B cell (primary cell): ENCODE measurements at regions not wholly inside any gene's neighbourhood (a gene's known extent, or its start where the extent isn't known, plus 50 kb on each side); places are given as distances from the start of the nearest gene placed in this dataset.

Source experiments
- ATAC-seq: fragments of 200-7000 bp; cut with Tn5 transposase; one replicate; pipeline ENCODE4 v1.10.0; 2021; ENCODE audit warnings: low read depth, mild to moderate bottlenecking, moderate number of reproducible peaks, moderate library complexity
- CTCF ChIA-PET: fragments of 350-600 bp; sonication (Branson Sonifier 250); formaldehyde crosslinking; loops from one replicate; lab custom pipeline; 2021; ENCODE audit warnings: antibody characterized with exemption, inconsistent platforms; lab: Charles Lee
- POLR2A ChIA-PET: fragments of 350-600 bp; sonication (Branson Sonifier 250); formaldehyde crosslinking; loops from one replicate; lab custom pipeline; 2021; ENCODE audit warnings: antibody characterized with exemption; lab: Charles Lee
- DNase-seq: peaks from one replicate; pipeline ENCODE4 v3.0.0; 2013
- H2AFZ ChIP-seq: 2 replicates; pipeline ENCODE4 v1.6.1; 2012; ENCODE audit warnings: mild to moderate bottlenecking, low read depth, low read length; ENCODE audit not compliant: insufficient read depth, poor library complexity, severe bottlenecking
- H3K27ac ChIP-seq, 2 donors: 1 replicate in 1 of 2; 2 replicates in 1 of 2; pipeline ENCODE4 v1.5.1; 2012 to 2013; ENCODE audit warnings: low read length in 2 of 2, mild to moderate bottlenecking in 2 of 2, moderate library complexity in 1 of 2
- H3K27me3 ChIP-seq, 4 experiments: fragments of 200-600 bp in 1 of 4; sonication (generic) in 1 of 4; replicated peaks in 1 of 4; 1 replicate in 2 of 4; 2 replicates in 2 of 4; pipeline versions ENCODE4 v1.6.1 to v1.7.0; 2013 to 2016; ENCODE audit warnings: low read length in 3 of 4, mild to moderate bottlenecking in 2 of 4, mixed read lengths in 1 of 4, moderate library complexity in 1 of 4; ENCODE audit not compliant: insufficient read depth in 4 of 4, control insufficient read depth in 3 of 4; ENCODE audit errors: control extremely low read depth in 1 of 4
- H3K36me3 ChIP-seq, 2 experiments: replicated peaks in 1 of 2; 1 replicate in 1 of 2; 2 replicates in 1 of 2; pipeline versions ENCODE4 v1.6.1 to v1.7.1; 2013; ENCODE audit warnings: low read length in 1 of 2; ENCODE audit not compliant: insufficient read depth in 2 of 2, control insufficient read depth in 1 of 2; ENCODE audit errors: control extremely low read depth in 1 of 2, extremely low read depth in 1 of 2
- H3K4me1 ChIP-seq, 2 donors: fragments of 200-600 bp in 1 of 2; sonication (generic) in 1 of 2; 1 replicate in 1 of 2; 2 replicates in 1 of 2; pipeline versions ENCODE4 v1.5.1 to v1.6.1; 2013 to 2017; ENCODE audit warnings: low read length in 2 of 2; ENCODE audit not compliant: control insufficient read depth in 2 of 2, insufficient read depth in 2 of 2
- H3K4me2 ChIP-seq: replicated peaks from 2 replicates; pipeline ENCODE3; 2012; ENCODE audit warnings: mild to moderate bottlenecking, low read depth, low read length; ENCODE audit not compliant: poor library complexity, severe bottlenecking
- H3K4me3 ChIP-seq, 5 experiments: fragments of 200-600 bp in 1 of 5; sonication (generic) in 1 of 5; 1 replicate in 3 of 5; 2 replicates in 2 of 5; pipeline versions ENCODE4 v1.5.1 to v1.7.0; 2011 to 2016; ENCODE audit warnings: low read length in 4 of 5, mild to moderate bottlenecking in 4 of 5, low read depth in 2 of 5, control low read depth in 1 of 5, moderate library complexity in 1 of 5; ENCODE audit not compliant: insufficient read depth in 1 of 5; ENCODE audit errors: control extremely low read depth in 1 of 5, extremely low read depth in 1 of 5
- H3K79me2 ChIP-seq: fragments of 200-600 bp; sonication (generic); one replicate; pipeline ENCODE4 v1.6.0; 2016; ENCODE audit warnings: low read length; ENCODE audit not compliant: control insufficient read depth, insufficient read depth
- H3K9ac ChIP-seq: fragments of 200-600 bp; sonication (generic); 2 replicates; pipeline ENCODE4 v1.6.1; 2017; ENCODE audit warnings: mild to moderate bottlenecking, low read length, moderate library complexity
- H3K9me3 ChIP-seq, 3 donors: one replicate each; pipeline versions ENCODE4 v1.6.1 to v1.7.1; 2013; ENCODE audit warnings: low read length in 2 of 3; ENCODE audit not compliant: control insufficient read depth in 2 of 3, insufficient read depth in 1 of 3; ENCODE audit errors: control extremely low read depth in 1 of 3
- H4K20me1 ChIP-seq: 2 replicates; pipeline ENCODE4 v1.6.0; 2012; ENCODE audit warnings: mild to moderate bottlenecking, low read length; ENCODE audit not compliant: insufficient read depth, control insufficient read depth, poor library complexity, severe bottlenecking
- H3K27ac Mint-ChIP-seq: one replicate; pipeline ENCODE4 v1.8.0; 2021; ENCODE audit warnings: mixed read lengths
- H3K27me3 Mint-ChIP-seq: one replicate; pipeline ENCODE4 v1.8.0; 2021; ENCODE audit warnings: mixed read lengths
- H3K4me1 Mint-ChIP-seq: one replicate; pipeline ENCODE4 v1.8.0; 2021; ENCODE audit warnings: mixed read lengths
- H3K4me3 Mint-ChIP-seq: one replicate; pipeline ENCODE4 v1.8.0; 2021; ENCODE audit warnings: mixed read lengths
- H3K9me3 Mint-ChIP-seq: one replicate; pipeline ENCODE4 v1.8.0; 2022; ENCODE audit warnings: mixed read lengths; ENCODE audit not compliant: insufficient read depth
- CTCF ChIP-seq: fragments of 200-600 bp; IDR thresholded peaks from one replicate; pipeline ENCODE4 v1.8.0; 2022; ENCODE audit warnings: antibody characterized with exemption, mild to moderate bottlenecking
- EZH2 ChIP-seq: IDR thresholded peaks from 2 replicates; pipeline ENCODE4 v1.6.1; 2012; ENCODE audit warnings: borderline replicate concordance, low read depth, mild to moderate bottlenecking, moderate library complexity, low read length; ENCODE audit not compliant: insufficient read depth, poor library complexity, severe bottlenecking
- WGBS: methylation state at CpG from one replicate; pipeline ENCODE4 v1.1.5; 2013; ENCODE audit warnings: missing lambda C conversion rate; ENCODE audit not compliant: insufficient coverage; 5-methylcytosine and 5-hydroxymethylcytosine counted together
- intact Hi-C: fragments of 100-400 bp; cut with micrococcal nuclease; formaldehyde crosslinking; loops from one replicate; pipeline ENCODE4 v1.10.0; 2022

- ChIA-PET POLR2A (no interaction called here), CTCF (no interaction called here)
- no peak overlapping the region for H3K4me2 ChIP-seq
- no CpG with 5 or more reads among the region's 6 CpGs for WGBS
- H3K4me1 ChIP-seq, result no peaks in the 10 kb centered on the region
- Mint-ChIP-seq H3K27me3 (no peaks in the 10 kb centered on the region), H3K27ac (no peak overlapping the region), H3K4me3 (no peak overlapping the region), H3K4me1 (no peaks in the 10 kb centered on the region), H3K9me3 (no peaks in the 10 kb centered on the region)
- no peak for TF ChIP-seq EZH2
- intact Hi-C loops, result no loop called here
- no peaks in the 10 kb centered on the region for H4K20me1 ChIP-seq
- no peak overlapping the region for H2AFZ ChIP-seq
- no peaks in the 10 kb centered on the region for H3K36me3 ChIP-seq
- DNase-seq, result no peak
- H3K4me3 ChIP-seq, result no peak overlapping the region
- H3K27me3 ChIP-seq, result no peaks in the 10 kb centered on the region
- H3K27ac ChIP-seq, result no peak overlapping the region
- no peak for ATAC-seq
- H3K9me3 ChIP-seq, result no peaks in the 10 kb centered on the region
- H3K9ac ChIP-seq, result no peak overlapping the region
- no peaks in the 10 kb centered on the region for H3K79me2 ChIP-seq
Measured at GRCh38 chr5:116942622-116943021, 368.0 kb upstream of the SEMA6A start.

GRCh38 chr5:116939641-116940040 lies 365.0 kb upstream of the SEMA6A start:
- Mint-ChIP-seq H3K27me3 (no peaks in the 10 kb centered on the region), H3K4me3 (no peak overlapping the region), H3K4me1 (no peaks in the 10 kb centered on the region), H3K27ac (no peak overlapping the region), H3K9me3 (no peaks in the 10 kb centered on the region)
- intact Hi-C loops, result no loop called here
- no peaks in the 10 kb centered on the region for H3K36me3 ChIP-seq
- H3K9ac ChIP-seq, result no peak overlapping the region
- no peak overlapping the region for H3K4me2 ChIP-seq
- H3K4me3 ChIP-seq, result no peak overlapping the region
- H3K27ac ChIP-seq, result no peak overlapping the region
- 96% methylated on average over 5 of the region's 7 CpGs for WGBS
- H3K79me2 ChIP-seq, result no peaks in the 10 kb centered on the region
- H2AFZ ChIP-seq, result no peak overlapping the region
- ChIA-PET CTCF (no interaction called here), POLR2A (no interaction called here)
- no peak for DNase-seq
- no peaks in the 10 kb centered on the region for H4K20me1 ChIP-seq
- no peaks in the 10 kb centered on the region for H3K9me3 ChIP-seq
- ATAC-seq, result no peak
- H3K4me1 ChIP-seq, result no peaks in the 10 kb centered on the region
- no peaks in the 10 kb centered on the region for H3K27me3 ChIP-seq
- TF ChIP-seq EZH2, result no peak
- no peak for TF ChIP-seq CTCF
